IPS-20b (cell line): ENCODE measurements at regions not wholly inside any gene's neighbourhood (a gene's known extent, or its start where the extent isn't known, plus 50 kb on each side); places are given as distances from the start of the nearest gene placed in this dataset.
A peak's percentile ranks its signal among the peaks of the same experiment; 100 is the strongest.

Experiments
- H3K27ac ChIP-seq: one replicate; pipeline ENCODE4 v1.5.1; 2013; ENCODE audit warnings: low read length
- H3K27me3 ChIP-seq: 2 replicates; pipeline ENCODE4 v1.6.1; 2013; ENCODE audit warnings: mild to moderate bottlenecking, low read length, inconsistent platforms; ENCODE audit not compliant: insufficient read depth
- H3K36me3 ChIP-seq: 2 replicates; pipeline ENCODE4 v1.6.1; 2013; ENCODE audit warnings: low read depth, mild to moderate bottlenecking, inconsistent platforms, low read length, moderate library complexity; ENCODE audit not compliant: insufficient read depth
- H3K4me1 ChIP-seq: 2 replicates; pipeline ENCODE4 v1.6.1; 2013; ENCODE audit warnings: mild to moderate bottlenecking, control low read depth, inconsistent platforms, low read length, moderate library complexity; ENCODE audit not compliant: insufficient read depth
- H3K4me3 ChIP-seq: 2 replicates; pipeline ENCODE4 v1.5.1; 2013; ENCODE audit warnings: mild to moderate bottlenecking, low read length, inconsistent platforms
- H3K9ac ChIP-seq: 2 replicates; pipeline ENCODE4 v1.6.1; 2013; ENCODE audit warnings: low read depth, mild to moderate bottlenecking, inconsistent platforms, low read length, moderate library complexity
- H3K9me3 ChIP-seq: 2 replicates; pipeline ENCODE4 v1.6.1; 2013; ENCODE audit warnings: mild to moderate bottlenecking, low read depth, low read length, inconsistent platforms; ENCODE audit not compliant: insufficient read depth

GRCh38 chr12:46507766-46508165, 135.2 kb upstream of the SLC38A2 start:
- no peak overlapping the region for H3K27ac ChIP-seq
- no peaks in the 10 kb centered on the region for H3K36me3 ChIP-seq
- no peak overlapping the region for H3K9ac ChIP-seq
- H3K9me3 ChIP-seq, result peaks cover 15% of the 10 kb centered on the region
- no peak overlapping the region for H3K4me3 ChIP-seq
- H3K4me1 ChIP-seq, result no peaks in the 10 kb centered on the region
- H3K27me3 ChIP-seq, result no peaks in the 10 kb centered on the region

GRCh38 chr12:46506961-46507360, 134.4 kb upstream of the SLC38A2 start:
- Histone ChIP-seq H3K4me3 (no peak overlapping the region), H3K4me1 (no peaks in the 10 kb centered on the region), H3K27ac (no peak overlapping the region), H3K9ac (no peak overlapping the region), H3K27me3 (no peaks in the 10 kb centered on the region), H3K36me3 (no peaks in the 10 kb centered on the region), H3K9me3 (peaks cover 15% of the 10 kb centered on the region)

GRCh38 chr12:46506198-46506597, 133.6 kb upstream of the SLC38A2 start:
- Histone ChIP-seq H3K4me3 (no peak overlapping the region), H3K27ac (no peak overlapping the region), H3K9ac (no peak overlapping the region), H3K36me3 (no peaks in the 10 kb centered on the region), H3K27me3 (no peaks in the 10 kb centered on the region), H3K9me3 (peaks cover 15% of the 10 kb centered on the region), H3K4me1 (no peaks in the 10 kb centered on the region)

GRCh38 chr12:46504494-46504893, 131.9 kb upstream of the SLC38A2 start:
- H3K4me1 ChIP-seq, result no peaks in the 10 kb centered on the region
- no peak overlapping the region for H3K4me3 ChIP-seq
- H3K27ac ChIP-seq, result no peak overlapping the region
- H3K9me3 ChIP-seq, result peaks cover 26% of the 10 kb centered on the region
- no peaks in the 10 kb centered on the region for H3K36me3 ChIP-seq
- no peaks in the 10 kb centered on the region for H3K27me3 ChIP-seq
- no peak overlapping the region for H3K9ac ChIP-seq

- Histone ChIP-seq H3K36me3 (no peaks in the 10 kb centered on the region), H3K4me1 (no peaks in the 10 kb centered on the region), H3K9me3 (peaks cover 26% of the 10 kb centered on the region)
These were observed 131.1 kb upstream of the SLC38A2 start for GRCh38 chr12:46503637-46504175.

GRCh38 chr12:46500673-46501072, 128.1 kb upstream of the SLC38A2 start:
- no peaks in the 10 kb centered on the region for H3K36me3 ChIP-seq
- H3K9me3 ChIP-seq, result peaks cover 17% of the 10 kb centered on the region; the same call in 1 of the 2 replicates
- H3K27ac ChIP-seq, result no peak overlapping the region
- H3K4me1 ChIP-seq, result no peaks in the 10 kb centered on the region
- H3K4me3 ChIP-seq, result no peak overlapping the region
- no peaks in the 10 kb centered on the region for H3K27me3 ChIP-seq
- no peak overlapping the region for H3K9ac ChIP-seq

More at GRCh38 chr12:46503637-46504175, 131.1 kb upstream of the SLC38A2 start:
- H3K27me3 ChIP-seq, result no peaks in the 10 kb centered on the region
- no peak overlapping the region for H3K9ac ChIP-seq
- H3K27ac ChIP-seq, result no peak overlapping the region
- no peak overlapping the region for H3K4me3 ChIP-seq

GRCh38 chr12:46499901-46500300, 127.3 kb upstream of the SLC38A2 start:
- Histone ChIP-seq H3K4me1 (peaks cover under 1% of the 10 kb centered on the region; the same call in 1 of the 2 replicates), H3K27me3 (no peaks in the 10 kb centered on the region), H3K4me3 (no peak overlapping the region), H3K27ac (no peak overlapping the region), H3K9ac (no peak overlapping the region), H3K9me3 (peaks cover 11% of the 10 kb centered on the region; the same call in 1 of the 2 replicates), H3K36me3 (no peaks in the 10 kb centered on the region)

GRCh38 chr12:46499226-46499625, 126.7 kb upstream of the SLC38A2 start:
- peaks cover 5% of the 10 kb centered on the region; the same call in 1 of the 2 replicates for H3K4me1 ChIP-seq
- no peak overlapping the region for H3K27ac ChIP-seq
- no peaks in the 10 kb centered on the region for H3K36me3 ChIP-seq
- no peak overlapping the region for H3K4me3 ChIP-seq
- H3K9ac ChIP-seq, result no peak overlapping the region
- H3K9me3 ChIP-seq, result peaks cover 11% of the 10 kb centered on the region; the same call in 1 of the 2 replicates
- H3K27me3 ChIP-seq, result no peaks in the 10 kb centered on the region

GRCh38 chr12:46497739-46498138, 125.2 kb upstream of the SLC38A2 start:
- Histone ChIP-seq H3K36me3 (no peaks in the 10 kb centered on the region), H3K9ac (no peak overlapping the region), H3K4me1 (peaks cover 9% of the 10 kb centered on the region; the same call in 1 of the 2 replicates), H3K27me3 (no peaks in the 10 kb centered on the region), H3K27ac (no peak overlapping the region), H3K9me3 (peaks cover 11% of the 10 kb centered on the region; the same call in 1 of the 2 replicates), H3K4me3 (no peak overlapping the region)

- H3K9ac ChIP-seq, result peak overlapping the region; percentile 18; the same call in 1 of the 2 replicates
- H3K27me3 ChIP-seq, result no peaks in the 10 kb centered on the region
- no peaks in the 10 kb centered on the region for H3K9me3 ChIP-seq
- H3K4me3 ChIP-seq, result peak overlapping the region; percentile 34; the same call in 1 of the 2 replicates
- H3K4me1 ChIP-seq, result peaks cover 9% of the 10 kb centered on the region
- no peaks in the 10 kb centered on the region for H3K36me3 ChIP-seq
- H3K27ac ChIP-seq, result peak overlapping the region; percentile 15
These were observed 121.9 kb upstream of the SLC38A2 start for GRCh38 chr12:46494424-46494823.

GRCh38 chr12:46493834-46494181, 121.2 kb upstream of the SLC38A2 start:
- H3K27ac ChIP-seq, result peak overlapping the region; percentile 8
- peak overlapping the region; percentile 34; the same call in 1 of the 2 replicates for H3K4me3 ChIP-seq
- H3K36me3 ChIP-seq, result no peaks in the 10 kb centered on the region
- no peaks in the 10 kb centered on the region for H3K27me3 ChIP-seq
- H3K9ac ChIP-seq, result no peak overlapping the region
- H3K4me1 ChIP-seq, result peaks cover 9% of the 10 kb centered on the region
- no peaks in the 10 kb centered on the region for H3K9me3 ChIP-seq

- no peak overlapping the region for H3K4me3 ChIP-seq
- H3K9me3 ChIP-seq, result no peaks in the 10 kb centered on the region
- no peaks in the 10 kb centered on the region for H3K27me3 ChIP-seq
- H3K27ac ChIP-seq, result no peak overlapping the region
- H3K36me3 ChIP-seq, result no peaks in the 10 kb centered on the region
- no peak overlapping the region for H3K9ac ChIP-seq
- peaks cover 9% of the 10 kb centered on the region for H3K4me1 ChIP-seq
These were observed 120.7 kb upstream of the SLC38A2 start for GRCh38 chr12:46493150-46493833.
